HG03565 (cell line): ENCODE measurements at regions not wholly inside any gene's neighbourhood (a gene's known extent, or its start where the extent isn't known, plus 50 kb on each side); places are given as distances from the start of the nearest gene placed in this dataset.

Source experiments
- ATAC-seq: cut with Tn5 transposase; IDR thresholded peaks from one replicate; pipeline ENCODE4 v1.9.1; 2021; ENCODE audit warnings: mild to moderate bottlenecking, moderate library complexity; ENCODE audit not compliant: unreplicated experiment

GRCh38 chr15:47945872-47946650 lies 174.7 kb upstream of the SLC24A5 start:
- ATAC-seq = no peak

- ATAC-seq = no peak
Measured at GRCh38 chr15:47949815-47950214, 171.0 kb upstream of the SLC24A5 start.

- no peak for ATAC-seq
Measured at GRCh38 chr15:47950447-47950846, 170.3 kb upstream of the SLC24A5 start.

- ATAC-seq = no peak
Measured at GRCh38 chr15:47951781-47952180, 169.0 kb upstream of the SLC24A5 start.

- ATAC-seq = no peak
Measured at GRCh38 chr15:47954196-47954595, 166.6 kb upstream of the SLC24A5 start.

GRCh38 chr15:47955021-47955420 lies 165.8 kb upstream of the SLC24A5 start:
- ATAC-seq = no peak

- ATAC-seq = no peak
Measured at GRCh38 chr15:47959617-47960413, 161.0 kb upstream of the SLC24A5 start.

GRCh38 chr15:47961401-47962090 lies 159.2 kb upstream of the SLC24A5 start:
- peak; percentile 80 for ATAC-seq

- ATAC-seq = no peak
Measured at GRCh38 chr15:47963265-47963664, 157.5 kb upstream of the SLC24A5 start.

GRCh38 chr15:47964229-47964628 lies 156.6 kb upstream of the SLC24A5 start:
- no peak for ATAC-seq

GRCh38 chr15:47965297-47965696 lies 155.5 kb upstream of the SLC24A5 start:
- ATAC-seq = no peak

- ATAC-seq = no peak
Measured at GRCh38 chr15:47968593-47968992, 152.2 kb upstream of the SLC24A5 start.

- ATAC-seq = no peak
Measured at GRCh38 chr15:47971637-47972036, 149.2 kb upstream of the SLC24A5 start.

- ATAC-seq = no peak
Measured at GRCh38 chr15:47972738-47973137, 148.1 kb upstream of the SLC24A5 start.

GRCh38 chr15:47974724-47975123 lies 146.1 kb upstream of the SLC24A5 start:
- ATAC-seq = no peak

GRCh38 chr15:47975427-47975826 lies 145.4 kb upstream of the SLC24A5 start:
- no peak for ATAC-seq

GRCh38 chr15:47983533-47983932 lies 137.3 kb upstream of the SLC24A5 start:
- no peak for ATAC-seq

- ATAC-seq = no peak
Measured at GRCh38 chr15:47985568-47985967, 135.2 kb upstream of the SLC24A5 start.

GRCh38 chr15:47987461-47987860 lies 133.3 kb upstream of the SLC24A5 start:
- ATAC-seq = no peak

- ATAC-seq = peak; percentile 97
Measured at GRCh38 chr15:47987908-47988532, 132.8 kb upstream of the SLC24A5 start.

GRCh38 chr15:47988564-47988963 lies 132.2 kb upstream of the SLC24A5 start:
- ATAC-seq = no peak
